ENCODE measurements at regions not wholly inside any gene's neighbourhood (a gene's known extent, or its start where the extent isn't known, plus 50 kb on each side); places are given as distances from the start of the nearest gene placed in this dataset.

DNA sequence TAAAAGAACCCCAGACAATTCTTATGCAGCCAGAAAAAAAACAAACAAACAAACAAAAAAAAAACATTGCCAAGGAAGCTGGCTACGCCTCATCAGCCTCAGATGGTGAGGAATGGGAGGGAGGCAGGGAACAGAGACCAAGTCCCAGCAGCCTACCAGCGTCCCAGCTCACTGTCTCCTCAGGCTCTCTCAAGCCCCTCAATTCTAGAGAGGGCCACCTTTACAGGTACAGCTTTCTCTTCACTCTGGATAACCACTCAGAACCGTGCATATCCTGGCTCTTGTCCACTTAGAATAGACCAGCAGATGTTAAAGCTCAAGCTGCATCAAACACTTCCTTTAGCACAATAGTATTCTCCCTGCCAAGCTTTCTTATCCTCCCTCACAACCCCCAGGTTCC is 263.1 kb upstream of the CHAC2 start:
- Histone ChIP-seq H3K79me2 (ENCODE audit: control insufficient read depth, low read length) (no peaks in the 10 kb centered on the region), H3K4me3 (ENCODE audit: low read length) (no peak overlapping the region), H3K9me2 (replicated peaks; ENCODE audit: control insufficient read depth, low read length) (no peaks in the 10 kb centered on the region), H3K36me3 (ENCODE audit: control insufficient read depth, low read length) (no peaks in the 10 kb centered on the region), H3K4me2 (ENCODE audit: low read length) (no peak overlapping the region), H3K9me3 (ENCODE audit: control insufficient read depth, insufficient read depth, low read length) (no peaks in the 10 kb centered on the region), H3K4me1 (ENCODE audit: control insufficient read depth, low read length) (no peaks in the 10 kb centered on the region), H3K27ac (ENCODE audit: low read depth, low read length) (no peak overlapping the region), H4K20me1 (ENCODE audit: control insufficient read depth, insufficient read depth, low read depth, low read length) (no peaks in the 10 kb centered on the region), H3F3A (ENCODE audit: control insufficient read depth, insufficient read depth) (no peaks in the 10 kb centered on the region), H3K27me3 (ENCODE audit: control insufficient read depth, low read length) (no peaks in the 10 kb centered on the region)
- TF ChIP-seq, protein P1, sequence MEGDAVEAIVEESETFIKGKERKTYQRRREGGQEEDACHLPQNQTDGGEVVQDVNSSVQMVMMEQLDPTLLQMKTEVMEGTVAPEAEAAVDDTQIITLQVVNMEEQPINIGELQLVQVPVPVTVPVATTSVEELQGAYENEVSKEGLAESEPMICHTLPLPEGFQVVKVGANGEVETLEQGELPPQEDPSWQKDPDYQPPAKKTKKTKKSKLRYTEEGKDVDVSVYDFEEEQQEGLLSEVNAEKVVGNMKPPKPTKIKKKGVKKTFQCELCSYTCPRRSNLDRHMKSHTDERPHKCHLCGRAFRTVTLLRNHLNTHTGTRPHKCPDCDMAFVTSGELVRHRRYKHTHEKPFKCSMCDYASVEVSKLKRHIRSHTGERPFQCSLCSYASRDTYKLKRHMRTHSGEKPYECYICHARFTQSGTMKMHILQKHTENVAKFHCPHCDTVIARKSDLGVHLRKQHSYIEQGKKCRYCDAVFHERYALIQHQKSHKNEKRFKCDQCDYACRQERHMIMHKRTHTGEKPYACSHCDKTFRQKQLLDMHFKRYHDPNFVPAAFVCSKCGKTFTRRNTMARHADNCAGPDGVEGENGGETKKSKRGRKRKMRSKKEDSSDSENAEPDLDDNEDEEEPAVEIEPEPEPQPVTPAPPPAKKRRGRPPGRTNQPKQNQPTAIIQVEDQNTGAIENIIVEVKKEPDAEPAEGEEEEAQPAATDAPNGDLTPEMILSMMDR (IDR thresholded peaks at IDR 0.05; ENCODE audit: low read depth, low read length, poor library complexity, severe bottlenecking) = no peak
- no peak for TF ChIP-seq EZH2phosphoT487 (IDR thresholded peaks at IDR 0.05; ENCODE audit: borderline replicate concordance, low read length)

DNA sequence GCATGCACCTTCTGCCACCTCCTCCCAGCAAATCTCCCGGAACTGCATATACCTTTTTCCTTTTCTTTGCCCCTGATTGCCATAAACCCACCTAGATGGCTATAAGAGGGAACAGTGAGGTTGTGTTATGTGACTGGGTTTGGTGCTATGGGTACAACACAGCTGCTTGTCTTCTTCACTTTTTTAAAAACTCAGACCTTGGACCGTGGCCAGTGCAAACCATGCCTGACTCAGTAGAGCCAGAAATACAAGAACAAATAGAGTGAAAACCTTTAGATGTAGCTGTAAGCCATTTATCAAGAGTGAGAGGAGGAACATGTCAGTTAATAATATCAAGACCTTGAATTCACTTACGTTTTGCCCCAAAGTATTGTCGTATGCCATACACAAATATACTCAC is 267.4 kb upstream of the CHAC2 start:
- Histone ChIP-seq H3K4me1 (ENCODE audit: control insufficient read depth, low read length) (no peaks in the 10 kb centered on the region), H3K79me2 (ENCODE audit: control insufficient read depth, low read length) (no peaks in the 10 kb centered on the region), H3K27ac (ENCODE audit: low read depth, low read length) (no peak overlapping the region), H3K27me3 (ENCODE audit: control insufficient read depth, low read length) (no peaks in the 10 kb centered on the region), H4K20me1 (ENCODE audit: control insufficient read depth, insufficient read depth, low read depth, low read length) (no peaks in the 10 kb centered on the region), H3K4me3 (ENCODE audit: low read length) (no peak overlapping the region), H3K36me3 (ENCODE audit: control insufficient read depth, low read length) (no peaks in the 10 kb centered on the region), H3K9me2 (replicated peaks; ENCODE audit: control insufficient read depth, low read length) (no peaks in the 10 kb centered on the region), H3K9me3 (ENCODE audit: control insufficient read depth, insufficient read depth, low read length) (no peaks in the 10 kb centered on the region), H3F3A (ENCODE audit: control insufficient read depth, insufficient read depth) (no peaks in the 10 kb centered on the region), H3K4me2 (ENCODE audit: low read length) (no peak overlapping the region)
- no peak for TF ChIP-seq EZH2phosphoT487 (IDR thresholded peaks at IDR 0.05; ENCODE audit: borderline replicate concordance, low read length)
- TF ChIP-seq, protein P1 (IDR thresholded peaks at IDR 0.05; ENCODE audit: low read depth, low read length, poor library complexity, severe bottlenecking) = no peak

DNA sequence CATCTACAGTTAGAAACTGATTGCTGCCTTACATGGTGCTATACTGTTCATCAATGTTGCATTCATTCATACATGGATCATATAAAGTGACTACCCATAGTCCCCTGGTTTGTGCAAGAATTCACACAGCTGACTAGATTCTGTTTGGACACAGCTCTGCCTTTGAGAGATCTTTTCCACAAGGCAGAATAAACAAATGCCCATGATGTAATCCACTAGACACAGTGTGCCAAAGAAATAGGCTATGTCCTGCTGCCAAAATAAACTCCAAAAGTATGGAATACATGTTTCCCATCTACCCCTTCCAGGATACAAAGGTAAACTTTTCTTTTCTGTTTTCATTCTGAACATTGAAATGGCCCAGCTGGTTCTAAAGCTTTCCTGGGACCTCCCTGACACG is 269.4 kb upstream of the CHAC2 start:
- Histone ChIP-seq H3K4me1 (ENCODE audit: control insufficient read depth, low read length) (no peaks in the 10 kb centered on the region), H4K20me1 (ENCODE audit: control insufficient read depth, insufficient read depth, low read depth, low read length) (no peaks in the 10 kb centered on the region), H3K27me3 (ENCODE audit: control insufficient read depth, low read length) (no peaks in the 10 kb centered on the region), H3F3A (ENCODE audit: control insufficient read depth, insufficient read depth) (no peaks in the 10 kb centered on the region), H3K79me2 (ENCODE audit: control insufficient read depth, low read length) (no peaks in the 10 kb centered on the region), H3K4me3 (ENCODE audit: low read length) (no peak overlapping the region), H3K4me2 (ENCODE audit: low read length) (no peak overlapping the region), H3K9me3 (ENCODE audit: control insufficient read depth, insufficient read depth, low read length) (no peaks in the 10 kb centered on the region), H3K27ac (ENCODE audit: low read depth, low read length) (no peak overlapping the region), H3K36me3 (ENCODE audit: control insufficient read depth, low read length) (no peaks in the 10 kb centered on the region), H3K9me2 (replicated peaks; ENCODE audit: control insufficient read depth, low read length) (no peaks in the 10 kb centered on the region)
- TF ChIP-seq EZH2phosphoT487 (IDR thresholded peaks at IDR 0.05; ENCODE audit: borderline replicate concordance, low read length) = no peak
- TF ChIP-seq, protein P1 (IDR thresholded peaks at IDR 0.05; ENCODE audit: low read depth, low read length, poor library complexity, severe bottlenecking) = no peak

DNA sequence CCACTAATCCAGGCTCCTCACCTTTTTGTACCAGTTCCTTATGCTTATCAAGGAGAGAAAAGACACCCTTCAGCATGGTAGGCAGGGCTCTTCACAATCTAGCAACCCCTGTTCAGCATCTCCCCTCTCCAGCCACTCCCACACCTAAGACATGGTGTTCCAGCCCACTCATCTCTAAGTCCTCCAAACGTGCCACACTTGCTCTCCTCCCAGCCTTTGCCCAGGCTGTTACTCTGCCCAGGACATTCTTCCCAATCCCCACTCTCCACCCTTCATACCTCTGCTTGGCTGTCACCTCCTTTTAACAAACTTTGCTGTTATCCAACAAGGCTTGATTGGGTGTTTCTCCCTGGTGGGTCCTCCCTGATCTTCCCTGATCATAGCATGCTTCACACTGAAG is 270.6 kb upstream of the CHAC2 start:
- Histone ChIP-seq H4K20me1 (ENCODE audit: control insufficient read depth, insufficient read depth, low read depth, low read length) (no peaks in the 10 kb centered on the region), H3F3A (ENCODE audit: control insufficient read depth, insufficient read depth) (no peaks in the 10 kb centered on the region), H3K9me2 (replicated peaks; ENCODE audit: control insufficient read depth, low read length) (no peaks in the 10 kb centered on the region), H3K4me2 (ENCODE audit: low read length) (no peak overlapping the region), H3K4me1 (ENCODE audit: control insufficient read depth, low read length) (no peaks in the 10 kb centered on the region), H3K79me2 (ENCODE audit: control insufficient read depth, low read length) (no peaks in the 10 kb centered on the region), H3K36me3 (ENCODE audit: control insufficient read depth, low read length) (no peaks in the 10 kb centered on the region), H3K27me3 (ENCODE audit: control insufficient read depth, low read length) (no peaks in the 10 kb centered on the region), H3K4me3 (ENCODE audit: low read length) (no peak overlapping the region), H3K27ac (ENCODE audit: low read depth, low read length) (no peak overlapping the region), H3K9me3 (ENCODE audit: control insufficient read depth, insufficient read depth, low read length) (no peaks in the 10 kb centered on the region)
- TF ChIP-seq EZH2phosphoT487 (IDR thresholded peaks at IDR 0.05; ENCODE audit: borderline replicate concordance, low read length) = no peak
- TF ChIP-seq, protein P1 (IDR thresholded peaks at IDR 0.05; ENCODE audit: low read depth, low read length, poor library complexity, severe bottlenecking) = no peak

Data from DOHH2 (cell line).